ENCODE measurements at regions not wholly inside any gene's neighbourhood (a gene's known extent, or its start where the extent isn't known, plus 50 kb on each side); places are given as distances from the start of the nearest gene placed in this dataset.

GRCh38 chr11:112555491-112556364 lies 295.1 kb upstream of the PLET1 start:
- H3K27me3 ChIP-seq (replicated peaks in 2 of 5; ENCODE audit: control insufficient read depth in 4 of 5, insufficient read depth in 5 of 5, low read length in 4 of 5): no peaks in the 10 kb centered on the region
- H3K27ac ChIP-seq (ENCODE audit: insufficient read depth in 1 of 2, low read depth in 1 of 2, low read length in 2 of 2, poor library complexity in 1 of 2, severe bottlenecking in 2 of 2): no peak overlapping the region
- no peak overlapping the region for H3K4me3 ChIP-seq (ENCODE audit: control insufficient read depth in 1 of 7, extremely low read depth in 1 of 7, insufficient read depth in 4 of 7, low read depth in 2 of 7, low read length in 6 of 7)
- H3K4me1 ChIP-seq (ENCODE audit: control extremely low read depth in 1 of 4, control insufficient read depth in 4 of 4, insufficient read depth in 4 of 4, low read length in 3 of 4): no peaks in the 10 kb centered on the region
- 78% methylated on average over 10 of the region's 10 CpGs for WGBS (ENCODE audit: insufficient coverage)
- peak; percentile 50 to 77 (median 73) for DNase-seq
- no peaks in the 10 kb centered on the region for H3K9me3 ChIP-seq (ENCODE audit: control extremely low read depth in 1 of 5, control insufficient read depth in 4 of 5, insufficient read depth in 2 of 5, low read depth in 1 of 5, low read length in 4 of 5)
- CTCF ChIA-PET: interaction anchor here (0.6 to 3.1 kb wide), 14 partner anchors 9 to 734 kb away, joined by 3 to 25 read pairs (median 8); no protein-coding TSS in a partner anchor
- POLR2A ChIA-PET: interaction anchor here (0.6 kb wide), 1 partner anchor 71 kb away, joined by 3 read pairs; no protein-coding TSS in a partner anchor
- no peaks in the 10 kb centered on the region for H3K36me3 ChIP-seq (ENCODE audit: control insufficient read depth in 4 of 4, insufficient read depth in 4 of 4, low read length in 3 of 4)

- Histone ChIP-seq H3K9me3 (ENCODE audit: control extremely low read depth in 1 of 5, control insufficient read depth in 4 of 5, insufficient read depth in 2 of 5, low read depth in 1 of 5, low read length in 4 of 5) (no peaks in the 10 kb centered on the region), H3K27ac (ENCODE audit: insufficient read depth in 1 of 2, low read depth in 1 of 2, low read length in 2 of 2, poor library complexity in 1 of 2, severe bottlenecking in 2 of 2) (no peak overlapping the region), H3K36me3 (ENCODE audit: control insufficient read depth in 4 of 4, insufficient read depth in 4 of 4, low read length in 3 of 4) (no peaks in the 10 kb centered on the region), H3K27me3 (replicated peaks in 2 of 5; ENCODE audit: control insufficient read depth in 4 of 5, insufficient read depth in 5 of 5, low read length in 4 of 5) (no peaks in the 10 kb centered on the region), H3K4me3 (ENCODE audit: control insufficient read depth in 1 of 7, extremely low read depth in 1 of 7, insufficient read depth in 4 of 7, low read depth in 2 of 7, low read length in 6 of 7) (no peak overlapping the region), H3K4me1 (ENCODE audit: control extremely low read depth in 1 of 4, control insufficient read depth in 4 of 4, insufficient read depth in 4 of 4, low read length in 3 of 4) (no peaks in the 10 kb centered on the region)
- WGBS (ENCODE audit: insufficient coverage): 91% methylated on average over 6 of the region's 7 CpGs
- POLR2A ChIA-PET: no interaction called here
- DNase-seq: no peak
- CTCF ChIA-PET: interaction anchor here (1.0 to 1.4 kb wide), 4 partner anchors 8 to 337 kb away, joined by 3 to 7 read pairs (median 4); no protein-coding TSS in a partner anchor
Measured at GRCh38 chr11:112558691-112559090, 298.0 kb upstream of the PLET1 start.

DNA sequence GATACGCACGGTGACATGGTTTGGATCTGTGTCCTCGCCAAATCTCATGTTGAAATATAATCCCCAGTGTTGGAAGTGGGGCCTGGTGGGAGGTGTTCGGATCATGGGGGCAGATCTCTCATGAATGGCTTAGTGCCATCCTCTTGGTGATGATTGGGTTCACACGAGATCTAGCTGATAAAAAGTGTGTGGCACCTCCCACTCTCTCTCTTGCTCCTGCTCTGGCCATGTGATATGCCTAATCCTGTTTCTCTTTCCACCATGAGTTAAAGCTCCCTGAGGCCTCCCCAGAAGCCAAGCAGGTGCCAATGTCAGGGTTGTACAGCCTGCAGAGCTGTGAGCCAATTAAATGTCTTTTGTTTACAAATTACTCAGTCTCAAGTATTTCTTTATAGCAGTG lies 303.1 kb upstream of the PLET1 start:
- H3K9me3 ChIP-seq (ENCODE audit: control extremely low read depth in 1 of 5, control insufficient read depth in 4 of 5, insufficient read depth in 2 of 5, low read depth in 1 of 5, low read length in 4 of 5): no peaks in the 10 kb centered on the region
- 98% methylated on average over 5 of the region's 5 CpGs for WGBS (ENCODE audit: insufficient coverage)
- ChIA-PET CTCF (interaction anchor here (1.3 to 4.7 kb wide), 2 partner anchors 8 to 10 kb away, joined by 3 to 21 read pairs; no protein-coding TSS in a partner anchor), POLR2A (no interaction called here)
- H3K27ac ChIP-seq (ENCODE audit: insufficient read depth in 1 of 2, low read depth in 1 of 2, low read length in 2 of 2, poor library complexity in 1 of 2, severe bottlenecking in 2 of 2): no peak overlapping the region
- H3K36me3 ChIP-seq (ENCODE audit: control insufficient read depth in 4 of 4, insufficient read depth in 4 of 4, low read length in 3 of 4): no peaks in the 10 kb centered on the region
- H3K27me3 ChIP-seq (replicated peaks in 2 of 5; ENCODE audit: control insufficient read depth in 4 of 5, insufficient read depth in 5 of 5, low read length in 4 of 5): peaks cover 0 to 6% (median 0%) of the 10 kb centered on the region in 5 experiments
- no peaks in the 10 kb centered on the region for H3K4me1 ChIP-seq (ENCODE audit: control extremely low read depth in 1 of 4, control insufficient read depth in 4 of 4, insufficient read depth in 4 of 4, low read length in 3 of 4)
- H3K4me3 ChIP-seq (ENCODE audit: control insufficient read depth in 1 of 7, extremely low read depth in 1 of 7, insufficient read depth in 4 of 7, low read depth in 2 of 7, low read length in 6 of 7): no peak overlapping the region
- DNase-seq: no peak

- H3K4me1 ChIP-seq (ENCODE audit: control extremely low read depth in 1 of 4, control insufficient read depth in 4 of 4, insufficient read depth in 4 of 4, low read length in 3 of 4): no peaks in the 10 kb centered on the region
- no peaks in the 10 kb centered on the region for H3K36me3 ChIP-seq (ENCODE audit: control insufficient read depth in 4 of 4, insufficient read depth in 4 of 4, low read length in 3 of 4)
- no peaks in the 10 kb centered on the region for H3K9me3 ChIP-seq (ENCODE audit: control extremely low read depth in 1 of 5, control insufficient read depth in 4 of 5, insufficient read depth in 2 of 5, low read depth in 1 of 5, low read length in 4 of 5)
- H3K4me3 ChIP-seq (ENCODE audit: control insufficient read depth in 1 of 7, extremely low read depth in 1 of 7, insufficient read depth in 4 of 7, low read depth in 2 of 7, low read length in 6 of 7): no peak overlapping the region
- no peak overlapping the region for H3K27ac ChIP-seq (ENCODE audit: insufficient read depth in 1 of 2, low read depth in 1 of 2, low read length in 2 of 2, poor library complexity in 1 of 2, severe bottlenecking in 2 of 2)
- H3K27me3 ChIP-seq (replicated peaks in 2 of 5; ENCODE audit: control insufficient read depth in 4 of 5, insufficient read depth in 5 of 5, low read length in 4 of 5): peaks cover 0 to 6% (median 0%) of the 10 kb centered on the region in 5 experiments
- WGBS (ENCODE audit: insufficient coverage): 92% methylated on average over 2 of the region's 3 CpGs
- ChIA-PET CTCF (interaction anchor here (1.0 to 4.7 kb wide), 6 partner anchors 8 to 343 kb away, joined by 3 to 21 read pairs (median 4); no protein-coding TSS in a partner anchor), POLR2A (no interaction called here)
- DNase-seq: no peak
Measured at GRCh38 chr11:112564228-112564955, 303.7 kb upstream of the PLET1 start.

- WGBS (ENCODE audit: insufficient coverage): 82% methylated on average over 4 of the region's 5 CpGs
- CTCF ChIA-PET: interaction anchor here (0.6 to 4.7 kb wide), 5 partner anchors 10 to 63 kb away, joined by 3 to 21 read pairs (median 4); no protein-coding TSS in a partner anchor
- Histone ChIP-seq H3K27ac (ENCODE audit: insufficient read depth in 1 of 2, low read depth in 1 of 2, low read length in 2 of 2, poor library complexity in 1 of 2, severe bottlenecking in 2 of 2) (no peak overlapping the region), H3K27me3 (replicated peaks in 2 of 5; ENCODE audit: control insufficient read depth in 4 of 5, insufficient read depth in 5 of 5, low read length in 4 of 5) (peaks cover 0 to 10% (median 0%) of the 10 kb centered on the region in 5 experiments), H3K4me3 (ENCODE audit: control insufficient read depth in 1 of 7, extremely low read depth in 1 of 7, insufficient read depth in 4 of 7, low read depth in 2 of 7, low read length in 6 of 7) (no peak overlapping the region), H3K9me3 (ENCODE audit: control extremely low read depth in 1 of 5, control insufficient read depth in 4 of 5, insufficient read depth in 2 of 5, low read depth in 1 of 5, low read length in 4 of 5) (no peaks in the 10 kb centered on the region), H3K4me1 (ENCODE audit: control extremely low read depth in 1 of 4, control insufficient read depth in 4 of 4, insufficient read depth in 4 of 4, low read length in 3 of 4) (no peaks in the 10 kb centered on the region), H3K36me3 (ENCODE audit: control insufficient read depth in 4 of 4, insufficient read depth in 4 of 4, low read length in 3 of 4) (no peaks in the 10 kb centered on the region)
- POLR2A ChIA-PET: no interaction called here
- no peak for DNase-seq
Measured at GRCh38 chr11:112565551-112565950, 304.9 kb upstream of the PLET1 start.

DNA sequence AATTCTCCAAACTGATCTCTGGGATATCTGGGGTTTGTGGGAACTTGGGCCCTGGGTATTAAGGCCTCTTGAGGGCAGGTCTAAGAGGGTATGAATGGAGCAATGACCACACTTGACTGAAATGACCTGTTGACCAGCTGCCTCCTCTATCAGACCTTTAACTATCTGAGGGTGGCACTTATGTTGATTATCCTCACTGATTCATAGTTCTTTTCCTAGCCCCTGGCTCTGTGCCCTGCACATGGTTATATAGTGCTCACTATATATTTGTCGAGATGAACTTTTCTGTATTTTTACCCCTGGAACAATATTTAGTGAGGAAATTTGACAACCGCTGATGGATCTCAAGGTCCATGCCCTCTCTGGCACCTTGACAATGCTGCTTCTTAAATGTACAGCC lies 305.5 kb upstream of the PLET1 start:
- ChIA-PET POLR2A (no interaction called here), CTCF (interaction anchor here (4.7 kb wide), 1 partner anchor 10 kb away, joined by 21 read pairs; no protein-coding TSS in a partner anchor)
- Histone ChIP-seq H3K4me3 (ENCODE audit: control insufficient read depth in 1 of 7, extremely low read depth in 1 of 7, insufficient read depth in 4 of 7, low read depth in 2 of 7, low read length in 6 of 7) (no peak overlapping the region), H3K27me3 (replicated peaks in 2 of 5; ENCODE audit: control insufficient read depth in 4 of 5, insufficient read depth in 5 of 5, low read length in 4 of 5) (peaks cover 0 to 10% (median 0%) of the 10 kb centered on the region in 5 experiments), H3K27ac (ENCODE audit: insufficient read depth in 1 of 2, low read depth in 1 of 2, low read length in 2 of 2, poor library complexity in 1 of 2, severe bottlenecking in 2 of 2) (no peak overlapping the region), H3K9me3 (ENCODE audit: control extremely low read depth in 1 of 5, control insufficient read depth in 4 of 5, insufficient read depth in 2 of 5, low read depth in 1 of 5, low read length in 4 of 5) (no peaks in the 10 kb centered on the region), H3K36me3 (ENCODE audit: control insufficient read depth in 4 of 4, insufficient read depth in 4 of 4, low read length in 3 of 4) (no peaks in the 10 kb centered on the region), H3K4me1 (ENCODE audit: control extremely low read depth in 1 of 4, control insufficient read depth in 4 of 4, insufficient read depth in 4 of 4, low read length in 3 of 4) (no peaks in the 10 kb centered on the region)
- WGBS (ENCODE audit: insufficient coverage): 100% methylated on average over 1 of the region's 2 CpGs
- DNase-seq: no peak
